Activated CD4-positive, alpha-beta T cell treated with anti-CD3 and anti-CD28 coated beads, Interleukin-2, Interleukin-4, amounts not matched to agents 100 ng/mL and 50 ng/mL, durations not matched to agents 16 hours and 8 hours (primary cell): ENCODE measurements at regions not wholly inside any gene's neighbourhood (a gene's known extent, or its start where the extent isn't known, plus 50 kb on each side); places are given as distances from the start of the nearest gene placed in this dataset.

Source experiments
- DNase-seq: peaks from one replicate; pipeline ENCODE4 v3.0.0-alpha.2; 2020; ENCODE audit warnings: low spot score

- DNase-seq = no peak
Observed at GRCh38 chr9:107874591-107875369, 385.2 kb upstream of the KLF4 start.

- DNase-seq = no peak
Observed at GRCh38 chr9:107874137-107874536, 384.6 kb upstream of the KLF4 start.

GRCh38 chr9:107872457-107873192, 383.1 kb upstream of the KLF4 start:
- no peak for DNase-seq

GRCh38 chr9:107870927-107871680, 381.5 kb upstream of the KLF4 start:
- no peak for DNase-seq

- no peak for DNase-seq
Observed at GRCh38 chr9:107870221-107870620, 380.7 kb upstream of the KLF4 start.

- DNase-seq = no peak
Observed at GRCh38 chr9:107869111-107869510, 379.5 kb upstream of the KLF4 start.

GRCh38 chr9:107868186-107868585, 378.6 kb upstream of the KLF4 start:
- no peak for DNase-seq

GRCh38 chr9:107867738-107868137, 378.2 kb upstream of the KLF4 start:
- DNase-seq = no peak

- DNase-seq = no peak
Observed at GRCh38 chr9:107866711-107867311, 377.2 kb upstream of the KLF4 start.

- DNase-seq = no peak
Observed at GRCh38 chr9:107863396-107863795, 373.8 kb upstream of the KLF4 start.

- DNase-seq = no peak
Observed at GRCh38 chr9:107862881-107863280, 373.3 kb upstream of the KLF4 start.

GRCh38 chr9:107862323-107862722, 372.8 kb upstream of the KLF4 start:
- DNase-seq = no peak

GRCh38 chr9:107861075-107861474, 371.5 kb upstream of the KLF4 start:
- DNase-seq = no peak

- DNase-seq = no peak
Observed at GRCh38 chr9:107858260-107858659, 368.7 kb upstream of the KLF4 start.

GRCh38 chr9:107856633-107857032, 367.1 kb upstream of the KLF4 start:
- DNase-seq = no peak

GRCh38 chr9:107855164-107855563, 365.6 kb upstream of the KLF4 start:
- no peak for DNase-seq

- no peak for DNase-seq
Observed at GRCh38 chr9:107853461-107853860, 363.9 kb upstream of the KLF4 start.

GRCh38 chr9:107852891-107853290, 363.3 kb upstream of the KLF4 start:
- DNase-seq = no peak

- no peak for DNase-seq
Observed at GRCh38 chr9:107850653-107851052, 361.1 kb upstream of the KLF4 start.

GRCh38 chr9:107847978-107848964, 358.7 kb upstream of the KLF4 start:
- DNase-seq = no peak

GRCh38 chr9:107842530-107842929, 353.0 kb upstream of the KLF4 start:
- DNase-seq = no peak
